ENCODE measurements at regions not wholly inside any gene's neighbourhood (a gene's known extent, or its start where the extent isn't known, plus 50 kb on each side); places are given as distances from the start of the nearest gene placed in this dataset.

- Histone ChIP-seq H3K27me3 (ENCODE audit: control insufficient read depth, insufficient read depth, low read length) (no peaks in the 10 kb centered on the region), H3K4me3 (ENCODE audit: low read depth, low read length) (no peak overlapping the region), H3K36me3 (ENCODE audit: control insufficient read depth, insufficient read depth, low read length) (no peaks in the 10 kb centered on the region)
- FAIRE-seq (no peak), DNase-seq (ENCODE audit: low read depth) (no peak)
- TF ChIP-seq CTCF (IDR thresholded peaks at IDR 0.05; ENCODE audit: insufficient read depth, low read length, severe bottlenecking), result no peak
Observed at GRCh38 chr12:30105505-30105904, 321.8 kb upstream of the TMTC1 start.

GRCh38 chr12:30104971-30105370, 321.2 kb upstream of the TMTC1 start:
- TF ChIP-seq CTCF (IDR thresholded peaks at IDR 0.05; ENCODE audit: insufficient read depth, low read length, severe bottlenecking), result no peak
- no peak overlapping the region for H3K4me3 ChIP-seq (ENCODE audit: low read depth, low read length)
- H3K36me3 ChIP-seq (ENCODE audit: control insufficient read depth, insufficient read depth, low read length), result no peaks in the 10 kb centered on the region
- no peaks in the 10 kb centered on the region for H3K27me3 ChIP-seq (ENCODE audit: control insufficient read depth, insufficient read depth, low read length)
- FAIRE-seq (no peak), DNase-seq (ENCODE audit: low read depth) (no peak)

GRCh38 chr12:30100741-30101140, 317.0 kb upstream of the TMTC1 start:
- FAIRE-seq, result no peak
- DNase-seq (ENCODE audit: low read depth), result no peak

GRCh38 chr12:30098677-30099076, 314.9 kb upstream of the TMTC1 start:
- Histone ChIP-seq H3K4me3 (ENCODE audit: low read depth, low read length) (no peak overlapping the region), H3K36me3 (ENCODE audit: control insufficient read depth, insufficient read depth, low read length) (no peaks in the 10 kb centered on the region), H3K27me3 (ENCODE audit: control insufficient read depth, insufficient read depth, low read length) (no peaks in the 10 kb centered on the region)
- FAIRE-seq, result no peak
- TF ChIP-seq CTCF (IDR thresholded peaks at IDR 0.05; ENCODE audit: insufficient read depth, low read length, severe bottlenecking), result no peak
- no peak for DNase-seq (ENCODE audit: low read depth)

More at GRCh38 chr12:30100741-30101140, 317.0 kb upstream of the TMTC1 start:
- Histone ChIP-seq H3K4me3 (ENCODE audit: low read depth, low read length) (no peak overlapping the region), H3K27me3 (ENCODE audit: control insufficient read depth, insufficient read depth, low read length) (no peaks in the 10 kb centered on the region), H3K36me3 (ENCODE audit: control insufficient read depth, insufficient read depth, low read length) (no peaks in the 10 kb centered on the region)
- no peak for TF ChIP-seq CTCF (IDR thresholded peaks at IDR 0.05; ENCODE audit: insufficient read depth, low read length, severe bottlenecking)

GRCh38 chr12:30095511-30095910, 311.8 kb upstream of the TMTC1 start:
- no peak for FAIRE-seq
- H3K4me3 ChIP-seq (ENCODE audit: low read depth, low read length), result no peak overlapping the region
- no peak for TF ChIP-seq CTCF (IDR thresholded peaks at IDR 0.05; ENCODE audit: insufficient read depth, low read length, severe bottlenecking)

GRCh38 chr12:30092983-30093617, 309.4 kb upstream of the TMTC1 start:
- no peak for FAIRE-seq
- TF ChIP-seq CTCF (IDR thresholded peaks at IDR 0.05; ENCODE audit: insufficient read depth, low read length, severe bottlenecking), result no peak
- Histone ChIP-seq H3K36me3 (ENCODE audit: control insufficient read depth, insufficient read depth, low read length) (no peaks in the 10 kb centered on the region), H3K27me3 (ENCODE audit: control insufficient read depth, insufficient read depth, low read length) (no peaks in the 10 kb centered on the region), H3K4me3 (ENCODE audit: low read depth, low read length) (no peak overlapping the region)
- no peak for DNase-seq (ENCODE audit: low read depth)

More at GRCh38 chr12:30095511-30095910, 311.8 kb upstream of the TMTC1 start:
- Histone ChIP-seq H3K27me3 (ENCODE audit: control insufficient read depth, insufficient read depth, low read length) (no peaks in the 10 kb centered on the region), H3K36me3 (ENCODE audit: control insufficient read depth, insufficient read depth, low read length) (no peaks in the 10 kb centered on the region)
- DNase-seq (ENCODE audit: low read depth), result no peak
